H9 (cell line): ENCODE measurements at regions not wholly inside any gene's neighbourhood (a gene's known extent, or its start where the extent isn't known, plus 50 kb on each side); places are given as distances from the start of the nearest gene placed in this dataset.

Source experiments
- DNase-seq: peaks from one replicate; pipeline ENCODE4 v3.0.0-alpha.2; 2017
- H2AFZ ChIP-seq: one replicate; pipeline ENCODE4 v1.6.1; 2013; ENCODE audit warnings: mild to moderate bottlenecking, low read length, control low read depth, moderate library complexity
- H2AK5ac ChIP-seq: 2 replicates; pipeline ENCODE4 v1.6.1; 2013; ENCODE audit warnings: low read length, control low read depth, mixed read lengths; ENCODE audit not compliant: insufficient read length
- H2BK120ac ChIP-seq: one replicate; pipeline ENCODE4 v1.6.1; 2013; ENCODE audit warnings: low read depth, mild to moderate bottlenecking, low read length, control low read depth, inconsistent platforms; ENCODE audit not compliant: poor library complexity, severe bottlenecking
- H2BK12ac ChIP-seq: 2 replicates; pipeline ENCODE4 v1.6.1; 2013; ENCODE audit warnings: low read length, control low read depth, mixed read lengths, low read depth; ENCODE audit not compliant: insufficient read length
- H2BK15ac ChIP-seq: 2 replicates; pipeline ENCODE4 v1.6.1; 2013; ENCODE audit warnings: low read depth, low read length, control low read depth
- H2BK20ac ChIP-seq: one replicate; pipeline ENCODE4 v1.6.1; 2013; ENCODE audit warnings: low read depth, mild to moderate bottlenecking, low read length, control low read depth, inconsistent platforms; ENCODE audit not compliant: poor library complexity, severe bottlenecking
- H2BK5ac ChIP-seq: 2 replicates; pipeline ENCODE4 v1.6.1; 2013; ENCODE audit warnings: low read length, control low read depth, mixed read lengths; ENCODE audit not compliant: insufficient read length
- H3K14ac ChIP-seq: 2 replicates; pipeline ENCODE4 v1.6.1; 2013; ENCODE audit warnings: low read length, control low read depth; ENCODE audit not compliant: insufficient read depth
- H3K18ac ChIP-seq: 2 replicates; pipeline ENCODE4 v1.6.1; 2013; ENCODE audit warnings: low read depth, mild to moderate bottlenecking, mixed read lengths, low read length, control low read depth; ENCODE audit not compliant: insufficient read length
- H3K23ac ChIP-seq: 2 replicates; pipeline ENCODE4 v1.6.1; 2013; ENCODE audit warnings: low read length, control low read depth, mixed read lengths, low read depth; ENCODE audit not compliant: insufficient read length
- H3K23me2 ChIP-seq: 2 replicates; pipeline ENCODE4 v1.6.1; 2013; ENCODE audit warnings: low read depth, mild to moderate bottlenecking, mixed read lengths, low read length, control low read depth; ENCODE audit not compliant: insufficient read length, poor library complexity, severe bottlenecking
- H3K27ac ChIP-seq: 2 replicates; pipeline ENCODE4 v1.5.1; 2013; ENCODE audit warnings: low read length, control low read depth, mixed read lengths, low read depth; ENCODE audit not compliant: insufficient read length
- H3K27me3 ChIP-seq: 2 replicates; pipeline ENCODE4 v1.6.1; 2013; ENCODE audit warnings: low read length, control low read depth, inconsistent platforms; ENCODE audit not compliant: insufficient read depth
- H3K4ac ChIP-seq: 2 replicates; pipeline ENCODE4 v1.6.1; 2013; ENCODE audit warnings: low read depth, mild to moderate bottlenecking, control low read depth, inconsistent platforms, low read length, moderate library complexity
- H3K4me1 ChIP-seq: 2 replicates; pipeline ENCODE4 v1.6.1; 2013; ENCODE audit warnings: low read length, control low read depth, inconsistent platforms; ENCODE audit not compliant: insufficient read depth
- H3K4me2 ChIP-seq: 2 replicates; pipeline ENCODE4 v1.6.1; 2013; ENCODE audit warnings: low read length, control low read depth, mixed read lengths; ENCODE audit not compliant: insufficient read length, insufficient read depth
- H3K56ac ChIP-seq: 2 replicates; pipeline ENCODE4 v1.6.1; 2013; ENCODE audit warnings: low read depth, mild to moderate bottlenecking, mixed read lengths, low read length, control low read depth; ENCODE audit not compliant: insufficient read length
- H3K79me1 ChIP-seq: 2 replicates; pipeline ENCODE4 v1.6.1; 2013; ENCODE audit warnings: low read depth, mild to moderate bottlenecking, moderate library complexity, low read length, control low read depth, inconsistent platforms; ENCODE audit not compliant: insufficient read depth, poor library complexity, severe bottlenecking
- H3K79me2 ChIP-seq: 2 replicates; pipeline ENCODE4 v1.6.1; 2013; ENCODE audit warnings: low read length, control low read depth, inconsistent platforms; ENCODE audit not compliant: insufficient read depth
- H3K9ac ChIP-seq: 2 replicates; pipeline ENCODE4 v1.6.1; 2013; ENCODE audit warnings: low read length, control low read depth, mixed read lengths; ENCODE audit not compliant: insufficient read length; ENCODE audit errors: extremely low read depth
- H3K9me3 ChIP-seq: one replicate; pipeline ENCODE4 v1.6.1; 2013; ENCODE audit warnings: low read depth, low read length, inconsistent platforms; ENCODE audit not compliant: control insufficient read depth
- H3T11ph ChIP-seq: one replicate; pipeline ENCODE4 v1.6.1; 2013; ENCODE audit warnings: mild to moderate bottlenecking, low read length, control low read depth, inconsistent platforms
- H4K20me1 ChIP-seq: one replicate; pipeline ENCODE4 v1.6.1; 2013; ENCODE audit not compliant: control insufficient read depth, insufficient read length, insufficient read depth
- H4K5ac ChIP-seq: 2 replicates; pipeline ENCODE4 v1.6.1; 2013; ENCODE audit warnings: low read depth, mild to moderate bottlenecking, mixed read lengths, low read length, control low read depth; ENCODE audit not compliant: insufficient read length
- H4K8ac ChIP-seq: replicated peaks from 2 replicates; pipeline ENCODE4 v1.6.1; 2013; ENCODE audit warnings: low read length, control low read depth, mixed read lengths, low read depth; ENCODE audit not compliant: insufficient read length
- H4K91ac ChIP-seq: 2 replicates; pipeline ENCODE4 v1.6.1; 2013; ENCODE audit warnings: low read depth, mild to moderate bottlenecking, moderate library complexity, mixed read lengths, low read length, control low read depth; ENCODE audit not compliant: insufficient read length
- H3K27ac Mint-ChIP-seq, 3 experiments: 2 replicates in 2 of 3; 3 replicates in 1 of 3; pipeline ENCODE4 v1.8.0; 2020 to 2021; ENCODE audit warnings: mixed read lengths in 3 of 3, mild to moderate bottlenecking in 1 of 3, moderate library complexity in 1 of 3
- H3K27me3 Mint-ChIP-seq: 2 replicates; pipeline ENCODE4 v1.8.0; 2021; ENCODE audit warnings: low read depth, mild to moderate bottlenecking, moderate library complexity, mixed read lengths
- H3K36me3 Mint-ChIP-seq, 3 experiments: 2 replicates in 2 of 3; 3 replicates in 1 of 3; pipeline ENCODE4 v1.8.0; 2020 to 2021; ENCODE audit warnings: low read depth in 3 of 3, mixed read lengths in 3 of 3; ENCODE audit not compliant: insufficient read depth in 1 of 3
- H3K4me1 Mint-ChIP-seq, 2 experiments: 2 replicates each; pipeline ENCODE4 v1.8.0; 2020; ENCODE audit warnings: mixed read lengths in 2 of 2
- H3K4me3 Mint-ChIP-seq, 2 experiments: 2 replicates in 1 of 2; 3 replicates in 1 of 2; pipeline ENCODE4 v1.8.0; 2020 to 2021; ENCODE audit warnings: mild to moderate bottlenecking in 2 of 2, mixed read lengths in 2 of 2, moderate library complexity in 1 of 2
- H3K9me3 Mint-ChIP-seq, 2 experiments: 2 replicates in 1 of 2; 3 replicates in 1 of 2; pipeline ENCODE4 v1.8.0; 2020; ENCODE audit warnings: mild to moderate bottlenecking in 2 of 2, mixed read lengths in 2 of 2, moderate library complexity in 1 of 2
- WGBS: extraction: QIAGEN DNeasy Blood & Tissue Kit; methylation state at CpG from one replicate; pipeline ENCODE4 v1.1.7; 2013; ENCODE audit warnings: missing lambda C conversion rate, low lambda C conversion rate, mixed read lengths; ENCODE audit not compliant: insufficient read length; ENCODE audit errors: extremely low coverage; 5-methylcytosine and 5-hydroxymethylcytosine counted together
- TF ChIP-seq, protein P1 (sequence below): fragments of 200-600 bp; sonication (generic); conservative IDR thresholded peaks from 3 replicates; pipeline ENCODE4 v1.8.0; 2021; ENCODE audit warnings: antibody characterized with exemption, mild to moderate bottlenecking

DNA sequence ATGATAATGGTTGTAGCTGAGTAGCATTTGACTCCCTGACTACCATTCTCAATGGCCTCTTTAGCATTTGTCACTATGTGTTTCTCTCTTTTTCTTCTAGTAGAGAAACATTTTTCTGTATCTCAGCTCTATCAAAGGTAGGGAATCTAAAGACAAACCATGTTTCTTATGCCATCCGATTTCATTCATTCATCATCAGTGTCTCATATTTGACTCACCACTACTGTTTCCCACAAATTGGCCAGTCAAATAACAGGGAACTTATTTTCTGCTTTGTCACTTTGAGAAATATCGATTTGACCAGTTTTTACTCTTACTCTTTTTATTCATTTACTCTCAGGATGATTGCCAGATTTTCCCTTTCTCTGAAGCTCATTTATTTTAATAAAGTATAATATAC lies 282.3 kb downstream of the TMEM167A start:
- Histone ChIP-seq H2BK20ac (no peak overlapping the region), H3K56ac (no peak overlapping the region), H2BK12ac (no peak overlapping the region), H3K18ac (no peak overlapping the region), H2BK15ac (no peak overlapping the region), H3K4me2 (no peak overlapping the region), H2AFZ (no peak overlapping the region), H3K9me3 (no peaks in the 10 kb centered on the region), H4K8ac (no peak overlapping the region), H3K79me2 (no peaks in the 10 kb centered on the region), H3K14ac (no peak overlapping the region), H4K91ac (no peak overlapping the region), H3T11ph (no peak overlapping the region), H3K27ac (no peak overlapping the region), H2BK120ac (no peak overlapping the region), H3K23ac (no peak overlapping the region), H4K20me1 (no peaks in the 10 kb centered on the region), H3K27me3 (no peaks in the 10 kb centered on the region), H4K5ac (no peak overlapping the region), H2AK5ac (no peak overlapping the region), H2BK5ac (no peak overlapping the region), H3K4me1 (peaks cover 4% of the 10 kb centered on the region), H3K9ac (no peak overlapping the region), H3K79me1 (no peaks in the 10 kb centered on the region), H3K4ac (no peak overlapping the region), H3K23me2 (no peaks in the 10 kb centered on the region)
- Mint-ChIP-seq H3K4me3 (no peak overlapping the region), H3K36me3 (no peaks in the 10 kb centered on the region), H3K27ac (no peak overlapping the region), H3K27me3 (no peaks in the 10 kb centered on the region), H3K9me3 (no peaks in the 10 kb centered on the region), H3K4me1 (peaks cover 28 to 30% of the 10 kb centered on the region in 2 experiments)
- TF ChIP-seq, protein P1, sequence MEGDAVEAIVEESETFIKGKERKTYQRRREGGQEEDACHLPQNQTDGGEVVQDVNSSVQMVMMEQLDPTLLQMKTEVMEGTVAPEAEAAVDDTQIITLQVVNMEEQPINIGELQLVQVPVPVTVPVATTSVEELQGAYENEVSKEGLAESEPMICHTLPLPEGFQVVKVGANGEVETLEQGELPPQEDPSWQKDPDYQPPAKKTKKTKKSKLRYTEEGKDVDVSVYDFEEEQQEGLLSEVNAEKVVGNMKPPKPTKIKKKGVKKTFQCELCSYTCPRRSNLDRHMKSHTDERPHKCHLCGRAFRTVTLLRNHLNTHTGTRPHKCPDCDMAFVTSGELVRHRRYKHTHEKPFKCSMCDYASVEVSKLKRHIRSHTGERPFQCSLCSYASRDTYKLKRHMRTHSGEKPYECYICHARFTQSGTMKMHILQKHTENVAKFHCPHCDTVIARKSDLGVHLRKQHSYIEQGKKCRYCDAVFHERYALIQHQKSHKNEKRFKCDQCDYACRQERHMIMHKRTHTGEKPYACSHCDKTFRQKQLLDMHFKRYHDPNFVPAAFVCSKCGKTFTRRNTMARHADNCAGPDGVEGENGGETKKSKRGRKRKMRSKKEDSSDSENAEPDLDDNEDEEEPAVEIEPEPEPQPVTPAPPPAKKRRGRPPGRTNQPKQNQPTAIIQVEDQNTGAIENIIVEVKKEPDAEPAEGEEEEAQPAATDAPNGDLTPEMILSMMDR = no peak
- WGBS = no CpG with 5 or more reads among the region's 2 CpGs
- DNase-seq = no peak
